Activated CD8-positive, alpha-beta T cell treated with anti-CD3 and anti-CD28 coated beads for 36 hours (primary cell): ENCODE measurements at regions not wholly inside any gene's neighbourhood (a gene's known extent, or its start where the extent isn't known, plus 50 kb on each side); places are given as distances from the start of the nearest gene placed in this dataset.

ENCODE experiments used
- ATAC-seq: fragments of 200-7000 bp; cut with Tn5 transposase; one replicate; pipeline ENCODE4 v1.10.0; 2021; ENCODE audit warnings: mild to moderate bottlenecking, moderate library complexity
- CTCF ChIA-PET: fragments of 350-600 bp; sonication (Branson Sonifier 250); formaldehyde crosslinking; loops from one replicate; lab custom pipeline; 2021; ENCODE audit warnings: antibody characterized with exemption; lab: Charles Lee
- POLR2A ChIA-PET: fragments of 350-600 bp; sonication (Branson Sonifier 250); formaldehyde crosslinking; loops from one replicate; lab custom pipeline; 2021; ENCODE audit warnings: antibody characterized with exemption; lab: Charles Lee
- DNase-seq: peaks from one replicate; pipeline ENCODE4 v3.0.0-alpha.2; 2020
- H3K27ac Mint-ChIP-seq: one replicate; pipeline ENCODE4 v1.8.0; 2021; ENCODE audit warnings: mild to moderate bottlenecking, mixed read lengths
- H3K27me3 Mint-ChIP-seq: one replicate; pipeline ENCODE4 v1.8.0; 2021; ENCODE audit warnings: mixed read lengths
- H3K36me3 Mint-ChIP-seq: one replicate; pipeline ENCODE4 v1.8.0; 2021; ENCODE audit warnings: low read depth, mixed read lengths
- H3K4me1 Mint-ChIP-seq: one replicate; pipeline ENCODE4 v1.8.0; 2021; ENCODE audit warnings: low read depth, mixed read lengths
- H3K4me3 Mint-ChIP-seq: one replicate; pipeline ENCODE4 v1.8.0; 2021; ENCODE audit warnings: mild to moderate bottlenecking, moderate library complexity, mixed read lengths
- H3K9me3 Mint-ChIP-seq: one replicate; pipeline ENCODE4 v1.8.0; 2021; ENCODE audit warnings: mixed read lengths
- intact Hi-C: fragments of 100-400 bp; cut with micrococcal nuclease; formaldehyde crosslinking; loops from one replicate; pipeline ENCODE4 v1.10.0; 2022
- TF ChIP-seq, protein P1 (sequence below): fragments of 200-600 bp; IDR thresholded peaks from one replicate; pipeline ENCODE4 v1.8.0; 2022; ENCODE audit warnings: antibody characterized with exemption, mild to moderate bottlenecking

DNA sequence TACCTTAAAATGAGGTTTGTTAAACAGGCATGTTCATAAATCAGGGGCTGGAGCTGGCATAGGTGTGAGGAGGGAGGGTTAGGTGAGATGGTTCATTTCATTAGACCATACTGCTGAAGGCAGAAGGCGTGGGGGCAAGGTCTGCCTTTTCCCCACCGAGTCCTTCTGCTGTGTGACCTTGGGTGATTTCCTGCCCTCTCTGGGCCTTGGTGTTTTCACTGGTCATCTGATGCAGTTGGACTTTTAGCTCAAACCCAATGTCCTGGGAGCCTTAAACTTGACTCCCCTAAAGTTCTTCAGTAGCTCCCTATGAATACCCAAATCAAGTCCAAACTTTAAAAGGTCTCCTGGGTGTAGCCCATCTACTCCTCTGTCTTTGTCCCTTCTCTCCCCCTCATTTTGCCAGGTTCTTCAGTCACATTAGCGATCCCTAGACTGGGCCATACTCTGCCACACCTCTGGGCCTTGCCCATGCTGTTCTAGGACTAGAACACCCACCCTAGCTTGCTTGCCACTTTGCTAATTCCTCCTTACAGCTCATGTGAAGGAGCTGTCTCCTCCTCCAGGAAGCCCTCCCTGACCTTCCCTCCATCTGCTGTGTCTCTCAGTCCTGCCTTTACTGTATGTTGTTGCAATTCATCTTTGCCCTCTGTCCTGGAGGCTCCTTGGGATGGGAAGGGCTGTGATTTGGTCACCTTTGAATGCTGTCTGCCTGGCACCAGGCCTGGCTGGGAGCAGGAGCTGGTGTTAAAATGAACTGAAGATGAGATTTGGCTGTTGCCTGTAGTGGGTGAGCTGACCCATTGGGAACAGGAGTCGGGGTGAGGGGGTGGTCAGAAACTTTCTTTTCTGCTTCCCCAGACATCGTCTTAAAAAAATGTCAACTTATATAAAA lies 85.4 kb upstream of the HS6ST1 start:
- peaks cover 13% of the 10 kb centered on the region for H3K27me3 Mint-ChIP-seq
- H3K4me3 Mint-ChIP-seq: no peak overlapping the region
- H3K27ac Mint-ChIP-seq: no peak overlapping the region
- no peaks in the 10 kb centered on the region for H3K9me3 Mint-ChIP-seq
- TF ChIP-seq, protein P1, sequence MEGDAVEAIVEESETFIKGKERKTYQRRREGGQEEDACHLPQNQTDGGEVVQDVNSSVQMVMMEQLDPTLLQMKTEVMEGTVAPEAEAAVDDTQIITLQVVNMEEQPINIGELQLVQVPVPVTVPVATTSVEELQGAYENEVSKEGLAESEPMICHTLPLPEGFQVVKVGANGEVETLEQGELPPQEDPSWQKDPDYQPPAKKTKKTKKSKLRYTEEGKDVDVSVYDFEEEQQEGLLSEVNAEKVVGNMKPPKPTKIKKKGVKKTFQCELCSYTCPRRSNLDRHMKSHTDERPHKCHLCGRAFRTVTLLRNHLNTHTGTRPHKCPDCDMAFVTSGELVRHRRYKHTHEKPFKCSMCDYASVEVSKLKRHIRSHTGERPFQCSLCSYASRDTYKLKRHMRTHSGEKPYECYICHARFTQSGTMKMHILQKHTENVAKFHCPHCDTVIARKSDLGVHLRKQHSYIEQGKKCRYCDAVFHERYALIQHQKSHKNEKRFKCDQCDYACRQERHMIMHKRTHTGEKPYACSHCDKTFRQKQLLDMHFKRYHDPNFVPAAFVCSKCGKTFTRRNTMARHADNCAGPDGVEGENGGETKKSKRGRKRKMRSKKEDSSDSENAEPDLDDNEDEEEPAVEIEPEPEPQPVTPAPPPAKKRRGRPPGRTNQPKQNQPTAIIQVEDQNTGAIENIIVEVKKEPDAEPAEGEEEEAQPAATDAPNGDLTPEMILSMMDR: no peak
- H3K36me3 Mint-ChIP-seq: no peaks in the 10 kb centered on the region
- ChIA-PET POLR2A (no interaction called here), CTCF (interaction anchor here (1.3 to 1.6 kb wide), 2 partner anchors 10 to 11 kb away, joined by 3 read pairs; no protein-coding TSS in a partner anchor)
- no peaks in the 10 kb centered on the region for H3K4me1 Mint-ChIP-seq
- DNase-seq (no peak), ATAC-seq (no peak)
- intact Hi-C loops: no loop called here

DNA sequence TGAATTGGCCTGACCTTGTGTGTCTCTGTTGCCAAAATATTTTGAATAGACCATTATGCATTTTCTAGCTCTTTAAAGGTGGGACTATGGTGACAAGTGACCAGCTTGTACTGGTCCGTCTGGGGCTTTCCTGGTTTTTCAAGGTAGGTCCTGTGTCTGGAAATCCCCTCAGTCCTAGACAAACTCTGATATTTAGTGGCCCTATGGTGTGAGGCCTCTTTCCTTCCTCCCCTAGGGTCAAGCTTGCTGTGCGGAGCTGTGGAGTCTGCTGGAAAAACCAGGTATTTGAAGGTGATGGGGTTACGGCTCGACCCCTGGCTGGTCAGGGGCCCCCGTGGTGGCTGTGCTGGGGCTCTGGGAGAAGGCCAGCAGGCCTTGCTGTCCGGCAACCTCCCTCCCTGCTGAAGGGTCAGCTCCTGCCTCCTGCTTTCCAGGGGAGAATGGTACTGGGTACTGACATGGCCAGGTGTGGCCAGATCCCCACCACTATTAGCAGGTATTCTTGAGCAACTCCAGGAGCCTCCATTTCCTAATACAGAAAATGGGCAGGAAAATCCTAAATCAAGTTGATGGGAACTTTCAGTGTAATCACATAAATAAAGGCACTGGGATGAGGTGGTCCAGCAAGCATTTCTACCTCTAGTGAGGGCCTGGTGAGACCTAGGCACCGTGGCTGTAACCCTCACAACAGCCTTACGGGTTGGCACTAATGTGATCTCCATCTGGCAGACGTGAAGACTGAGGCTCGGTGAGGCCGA lies 86.2 kb upstream of the HS6ST1 start:
- Mint-ChIP-seq H3K27ac (no peak overlapping the region), H3K4me3 (no peak overlapping the region), H3K27me3 (peaks cover 11% of the 10 kb centered on the region), H3K9me3 (no peaks in the 10 kb centered on the region), H3K4me1 (no peaks in the 10 kb centered on the region), H3K36me3 (no peaks in the 10 kb centered on the region)
- CTCF ChIA-PET: interaction anchor here (1.3 to 1.6 kb wide), 2 partner anchors 9 to 11 kb away, joined by 3 read pairs; no protein-coding TSS in a partner anchor
- TF ChIP-seq, protein P1: no peak
- intact Hi-C loops: no loop called here
- POLR2A ChIA-PET: no interaction called here
- DNase-seq: no peak
- no peak for ATAC-seq

DNA sequence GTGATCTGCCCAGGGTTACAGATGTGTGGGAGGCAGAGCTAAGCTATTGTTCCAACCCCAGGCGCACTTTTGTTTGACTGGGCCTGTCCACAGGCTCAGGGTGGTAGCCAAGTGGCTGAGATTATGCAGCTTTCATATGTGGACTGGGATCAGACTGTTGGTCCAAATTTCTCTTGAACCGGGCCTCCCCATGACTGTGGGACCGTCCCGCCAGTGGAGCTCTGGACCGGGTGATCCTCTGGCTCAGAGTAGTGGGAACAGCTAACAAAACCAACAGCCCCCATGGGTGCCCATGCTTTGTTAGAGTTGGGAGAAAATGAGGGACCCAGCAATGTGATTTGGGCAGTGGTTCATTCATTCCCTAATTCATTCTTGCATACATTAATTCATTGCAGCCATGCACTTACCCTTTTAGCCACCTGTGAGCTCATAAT lies 86.8 kb upstream of the HS6ST1 start:
- DNase-seq: no peak
- Mint-ChIP-seq H3K27ac (no peak overlapping the region), H3K27me3 (peaks cover 11% of the 10 kb centered on the region), H3K4me3 (no peak overlapping the region), H3K9me3 (no peaks in the 10 kb centered on the region), H3K36me3 (no peaks in the 10 kb centered on the region), H3K4me1 (no peaks in the 10 kb centered on the region)
- ChIA-PET POLR2A (no interaction called here), CTCF (interaction anchor here (1.6 kb wide), 1 partner anchor 9 kb away, joined by 3 read pairs; no protein-coding TSS in a partner anchor)
- intact Hi-C loops: no loop called here
- TF ChIP-seq, protein P1: no peak
- ATAC-seq: no peak

DNA sequence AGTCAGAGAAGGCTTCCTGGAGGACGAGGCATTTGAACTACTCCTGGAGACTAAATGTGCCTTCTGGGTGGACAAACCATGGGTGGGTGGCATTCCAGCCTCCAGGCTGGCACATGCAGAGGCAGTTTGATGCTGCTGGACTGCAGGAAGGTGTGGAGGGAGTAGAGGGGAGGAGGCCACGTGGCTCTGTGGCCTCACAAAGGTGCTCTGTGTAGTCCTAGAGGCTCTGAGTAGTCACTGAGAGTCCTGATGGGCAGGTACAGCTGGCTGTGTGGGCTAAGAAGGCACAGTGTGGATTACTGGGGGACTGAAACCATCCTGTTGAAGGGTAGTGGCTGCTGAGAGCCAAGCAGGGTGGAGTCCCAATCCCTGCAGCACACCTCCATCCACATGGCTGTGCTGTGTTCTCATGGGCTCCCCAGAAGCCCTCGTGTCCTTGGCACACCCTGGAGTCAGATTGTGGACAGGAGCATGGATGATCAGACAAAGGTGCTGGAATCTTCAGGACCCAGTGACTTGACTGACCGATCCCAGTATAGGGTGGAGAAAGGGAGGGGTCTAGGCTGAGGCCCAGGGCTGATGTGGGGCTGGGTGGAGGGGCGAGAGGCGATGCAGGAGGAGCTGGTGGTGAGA lies 87.4 kb upstream of the HS6ST1 start:
- no peaks in the 10 kb centered on the region for H3K4me1 Mint-ChIP-seq
- CTCF ChIA-PET: no interaction called here
- H3K4me3 Mint-ChIP-seq: no peak overlapping the region
- TF ChIP-seq, protein P1: no peak
- ATAC-seq (no peak), DNase-seq (no peak)
- POLR2A ChIA-PET: no interaction called here
- no peaks in the 10 kb centered on the region for H3K36me3 Mint-ChIP-seq
- no peak overlapping the region for H3K27ac Mint-ChIP-seq
- H3K9me3 Mint-ChIP-seq: no peaks in the 10 kb centered on the region
- intact Hi-C loops: no loop called here
- H3K27me3 Mint-ChIP-seq: peaks cover 9% of the 10 kb centered on the region
